OCI-LY1 (cell line): ENCODE measurements at regions not wholly inside any gene's neighbourhood (a gene's known extent, or its start where the extent isn't known, plus 50 kb on each side); places are given as distances from the start of the nearest gene placed in this dataset.

Experiments used
- H2AFZ ChIP-seq: fragments of 200-600 bp; sonication (generic), shearing (Covaris generic); 2 replicates; pipeline ENCODE4 v1.6.0; 2014; ENCODE audit warnings: antibody characterized with exemption, mild to moderate bottlenecking, low read length
- H3F3A ChIP-seq: fragments of 200-600 bp; sonication (generic), shearing (Covaris generic); 2 replicates; pipeline ENCODE4 v1.6.0; 2014; ENCODE audit warnings: mild to moderate bottlenecking, antibody characterized with exemption, low read length, moderate library complexity; ENCODE audit not compliant: insufficient read depth
- H3K27ac ChIP-seq: fragments of 200-600 bp; sonication (generic); 2 replicates; pipeline ENCODE4 v1.5.1; 2014; ENCODE audit warnings: low read length, mixed run types, mild to moderate bottlenecking, low read depth; ENCODE audit not compliant: poor library complexity, severe bottlenecking
- H3K27me3 ChIP-seq: fragments of 200-600 bp; sonication (generic); 2 replicates; pipeline ENCODE4 v1.6.0; 2014; ENCODE audit warnings: antibody characterized with exemption, mild to moderate bottlenecking, low read length, moderate library complexity; ENCODE audit not compliant: insufficient read depth
- H3K36me3 ChIP-seq: fragments of 200-600 bp; sonication (generic); 2 replicates; pipeline ENCODE4 v1.6.1; 2014; ENCODE audit warnings: mild to moderate bottlenecking, antibody characterized with exemption, low read length, moderate library complexity, mixed read lengths; ENCODE audit not compliant: insufficient read depth
- H3K4me1 ChIP-seq: fragments of 200-600 bp; sonication (generic); 2 replicates; pipeline ENCODE4 v1.5.1; 2014; ENCODE audit warnings: mild to moderate bottlenecking, low read length, moderate library complexity; ENCODE audit not compliant: insufficient read depth, severe bottlenecking
- H3K4me2 ChIP-seq: fragments of 200-600 bp; sonication (generic), shearing (Covaris generic); 2 replicates; pipeline ENCODE4 v1.6.1; 2014; ENCODE audit warnings: low read length
- H3K4me3 ChIP-seq: fragments of 200-600 bp; sonication (generic); 2 replicates; pipeline ENCODE4 v1.5.1; 2014; ENCODE audit warnings: low read length, low read depth, mild to moderate bottlenecking, mixed read lengths; ENCODE audit not compliant: poor library complexity, severe bottlenecking
- H3K79me2 ChIP-seq: fragments of 200-600 bp; shearing (Covaris generic); 2 replicates; pipeline ENCODE4 v1.6.1; 2016; ENCODE audit warnings: mixed run types, low read length, mixed read lengths; ENCODE audit not compliant: insufficient read depth
- H3K9ac ChIP-seq: fragments of 200-600 bp; sonication (generic), shearing (Covaris generic); 2 replicates; pipeline ENCODE4 v1.6.1; 2014; ENCODE audit warnings: mild to moderate bottlenecking, low read length, mixed read lengths
- H3K9me2 ChIP-seq: fragments of 200-600 bp; sonication (generic), shearing (Covaris generic); 2 replicates; pipeline ENCODE4 v1.6.1; 2014; ENCODE audit warnings: low read depth, mild to moderate bottlenecking, low read length, mixed read lengths
- H3K9me3 ChIP-seq: fragments of 200-600 bp; shearing (Covaris generic); 2 replicates; pipeline ENCODE4 v1.6.1; 2014; ENCODE audit warnings: low read length, mixed read lengths
- H4K20me1 ChIP-seq: fragments of 200-600 bp; sonication (generic), shearing (Covaris generic); 2 replicates; pipeline ENCODE4 v1.6.0; 2016; ENCODE audit warnings: mild to moderate bottlenecking, low read length; ENCODE audit not compliant: insufficient read depth
- CTCF ChIP-seq: fragments of 200-600 bp; sonication (generic), shearing (Covaris generic); IDR thresholded peaks from 2 replicates; pipeline ENCODE4 v1.5.1; 2017; ENCODE audit warnings: mild to moderate bottlenecking, antibody characterized with exemption, low read length, moderate library complexity, mixed read lengths
- EZH2 ChIP-seq: fragments of 200-600 bp; sonication (generic), shearing (Covaris generic); IDR thresholded peaks from 2 replicates; pipeline ENCODE4 v1.8.0; 2017; ENCODE audit warnings: borderline replicate concordance, mixed run types, mild to moderate bottlenecking, antibody characterized with exemption, low read length, moderate library complexity, mixed read lengths

GRCh38 chr14:97106166-97106565 lies 309.0 kb downstream of the VRK1 start:
- no peak overlapping the region for H3K4me2 ChIP-seq
- H3K4me3 ChIP-seq = no peak overlapping the region
- H2AFZ ChIP-seq = no peak overlapping the region
- H3K9me3 ChIP-seq = no peaks in the 10 kb centered on the region
- H3K79me2 ChIP-seq = no peaks in the 10 kb centered on the region
- H3K27ac ChIP-seq = no peak overlapping the region
- H3K9ac ChIP-seq = no peak overlapping the region
- H3K4me1 ChIP-seq = no peaks in the 10 kb centered on the region
- H3K27me3 ChIP-seq = no peaks in the 10 kb centered on the region
- H3F3A ChIP-seq = no peaks in the 10 kb centered on the region
- H3K36me3 ChIP-seq = no peaks in the 10 kb centered on the region
- H3K9me2 ChIP-seq = no peaks in the 10 kb centered on the region
- TF ChIP-seq CTCF (no peak), EZH2 (no peak)
- H4K20me1 ChIP-seq = no peaks in the 10 kb centered on the region

DNA sequence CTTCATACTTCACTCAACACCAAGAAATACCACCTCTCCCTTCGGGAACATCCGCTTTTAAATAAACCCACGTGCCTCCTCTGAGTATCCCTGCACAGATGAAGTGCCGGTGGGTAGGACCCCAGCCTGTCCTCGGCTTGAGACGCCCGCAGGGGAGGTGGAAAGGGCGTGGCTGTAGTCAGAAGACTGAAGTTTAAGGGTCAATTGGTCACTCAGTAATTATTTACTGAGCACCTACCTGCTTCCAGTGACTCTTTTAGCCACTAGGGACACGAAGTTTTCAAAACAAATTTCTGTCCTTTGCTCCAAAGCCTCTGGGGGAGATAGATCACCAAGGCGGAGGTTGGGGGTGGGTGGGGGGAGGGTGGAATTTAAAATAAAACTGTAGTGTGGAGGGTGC lies 309.4 kb downstream of the VRK1 start:
- H3K9ac ChIP-seq = no peak overlapping the region
- no peak overlapping the region for H3K4me2 ChIP-seq
- H3K79me2 ChIP-seq = no peaks in the 10 kb centered on the region
- H3K9me3 ChIP-seq = no peaks in the 10 kb centered on the region
- no peak overlapping the region for H3K4me3 ChIP-seq
- TF ChIP-seq EZH2 = no peak
- H4K20me1 ChIP-seq = no peaks in the 10 kb centered on the region
- H3K27ac ChIP-seq = no peak overlapping the region
- no peaks in the 10 kb centered on the region for H3K4me1 ChIP-seq
- H3K36me3 ChIP-seq = no peaks in the 10 kb centered on the region
- H3K9me2 ChIP-seq = no peaks in the 10 kb centered on the region
- H2AFZ ChIP-seq = no peak overlapping the region
- no peaks in the 10 kb centered on the region for H3K27me3 ChIP-seq
- no peaks in the 10 kb centered on the region for H3F3A ChIP-seq

DNA sequence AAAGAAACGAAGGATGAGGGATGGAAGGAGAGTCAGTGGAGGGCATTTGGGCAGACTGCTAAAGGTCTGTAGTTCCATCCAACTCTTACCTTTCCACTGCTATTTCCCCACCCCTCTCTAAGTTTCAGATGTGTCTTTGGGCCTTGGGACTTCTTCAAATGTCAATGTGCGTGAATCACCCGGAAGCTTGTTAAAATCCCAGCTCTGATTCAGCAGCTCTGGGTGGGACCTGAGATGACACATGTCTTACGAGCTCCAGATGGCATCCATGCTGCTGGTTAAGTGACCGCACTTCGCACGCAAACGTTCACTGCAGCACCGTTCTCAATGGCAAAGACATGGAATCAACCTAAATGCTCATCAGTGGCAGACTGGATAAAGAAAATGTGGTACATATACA lies 309.9 kb downstream of the VRK1 start:
- Histone ChIP-seq H3K9me2 (no peaks in the 10 kb centered on the region), H3K36me3 (no peaks in the 10 kb centered on the region), H3K79me2 (no peaks in the 10 kb centered on the region), H3K27me3 (no peaks in the 10 kb centered on the region), H3F3A (no peaks in the 10 kb centered on the region), H3K9me3 (no peaks in the 10 kb centered on the region), H3K27ac (no peak overlapping the region), H2AFZ (no peak overlapping the region), H3K4me2 (no peak overlapping the region), H3K9ac (no peak overlapping the region), H4K20me1 (no peaks in the 10 kb centered on the region), H3K4me3 (no peak overlapping the region), H3K4me1 (no peaks in the 10 kb centered on the region)
- TF ChIP-seq EZH2 (no peak), CTCF (no peak)

DNA sequence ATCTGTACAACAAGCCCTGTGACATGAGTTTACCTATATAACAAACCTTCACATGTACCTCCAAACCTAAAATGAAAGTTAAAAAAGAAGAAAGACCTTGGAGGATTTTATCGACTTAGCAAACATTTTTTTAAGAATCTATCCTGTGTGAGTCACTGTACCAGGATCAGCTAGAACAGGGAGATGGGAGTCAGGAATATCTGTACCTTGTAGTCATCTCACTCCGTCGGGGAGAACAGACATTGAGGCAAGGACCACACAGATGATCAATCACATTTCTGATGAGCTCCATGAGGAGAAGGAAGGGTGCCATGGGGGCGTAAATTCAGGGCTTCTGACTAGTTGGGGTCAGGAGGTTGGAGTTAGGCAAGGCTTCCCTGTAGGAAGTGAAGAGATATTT lies 310.6 kb downstream of the VRK1 start:
- H3K79me2 ChIP-seq = no peaks in the 10 kb centered on the region
- no peaks in the 10 kb centered on the region for H3K9me2 ChIP-seq
- no peak overlapping the region for H3K27ac ChIP-seq
- no peaks in the 10 kb centered on the region for H4K20me1 ChIP-seq
- no peak overlapping the region for H3K4me2 ChIP-seq
- TF ChIP-seq CTCF = no peak
- TF ChIP-seq EZH2 = no peak
- no peaks in the 10 kb centered on the region for H3K36me3 ChIP-seq
- no peak overlapping the region for H3K4me3 ChIP-seq
- H3K4me1 ChIP-seq = no peaks in the 10 kb centered on the region
- H2AFZ ChIP-seq = no peak overlapping the region
- H3K9ac ChIP-seq = no peak overlapping the region
- H3F3A ChIP-seq = no peaks in the 10 kb centered on the region
- no peaks in the 10 kb centered on the region for H3K9me3 ChIP-seq
- no peaks in the 10 kb centered on the region for H3K27me3 ChIP-seq
